Mesothelial cell of epicardium (in vitro differentiated cells): ENCODE measurements at regions not wholly inside any gene's neighbourhood (a gene's known extent, or its start where the extent isn't known, plus 50 kb on each side); places are given as distances from the start of the nearest gene placed in this dataset.

Source experiments
- DNase-seq, 2 experiments: peaks; one replicate each; pipeline ENCODE4 v3.0.0; 2021; ENCODE audit warnings: low spot score in 2 of 2; ENCODE audit not compliant: unreplicated experiment in 2 of 2
- H3K27ac Mint-ChIP-seq: 2 replicates; pipeline ENCODE4 v1.8.0; 2021; ENCODE audit warnings: mixed read lengths
- H3K27me3 Mint-ChIP-seq: 2 replicates; pipeline ENCODE4 v1.8.0; 2021; ENCODE audit warnings: low read depth, mixed read lengths
- H3K36me3 Mint-ChIP-seq: 2 replicates; pipeline ENCODE4 v1.8.0; 2021; ENCODE audit warnings: mixed read lengths
- H3K4me1 Mint-ChIP-seq: 2 replicates; pipeline ENCODE4 v1.8.0; 2021; ENCODE audit warnings: mixed read lengths
- H3K4me3 Mint-ChIP-seq: 2 replicates; pipeline ENCODE4 v1.8.0; 2021; ENCODE audit warnings: mild to moderate bottlenecking, moderate library complexity, mixed read lengths
- H3K9me3 Mint-ChIP-seq: 2 replicates; pipeline ENCODE4 v1.8.0; 2021; ENCODE audit warnings: mixed read lengths
- TF ChIP-seq, protein P1 (sequence below): fragments of 200-600 bp; sonication (generic); IDR thresholded peaks from one replicate; pipeline ENCODE4 v1.5.0; 2021; ENCODE audit warnings: antibody characterized with exemption; ENCODE audit not compliant: unreplicated experiment

GRCh38 chr5:169448826-169449225 is 134.7 kb upstream of the SPDL1 start:
- no peak overlapping the region for H3K4me3 Mint-ChIP-seq
- H3K27me3 Mint-ChIP-seq = peaks cover 8% of the 10 kb centered on the region
- H3K27ac Mint-ChIP-seq = no peak overlapping the region
- H3K4me1 Mint-ChIP-seq = no peaks in the 10 kb centered on the region
- DNase-seq = no peak
- H3K9me3 Mint-ChIP-seq = peaks cover 2% of the 10 kb centered on the region
- no peaks in the 10 kb centered on the region for H3K36me3 Mint-ChIP-seq
- TF ChIP-seq, protein P1, sequence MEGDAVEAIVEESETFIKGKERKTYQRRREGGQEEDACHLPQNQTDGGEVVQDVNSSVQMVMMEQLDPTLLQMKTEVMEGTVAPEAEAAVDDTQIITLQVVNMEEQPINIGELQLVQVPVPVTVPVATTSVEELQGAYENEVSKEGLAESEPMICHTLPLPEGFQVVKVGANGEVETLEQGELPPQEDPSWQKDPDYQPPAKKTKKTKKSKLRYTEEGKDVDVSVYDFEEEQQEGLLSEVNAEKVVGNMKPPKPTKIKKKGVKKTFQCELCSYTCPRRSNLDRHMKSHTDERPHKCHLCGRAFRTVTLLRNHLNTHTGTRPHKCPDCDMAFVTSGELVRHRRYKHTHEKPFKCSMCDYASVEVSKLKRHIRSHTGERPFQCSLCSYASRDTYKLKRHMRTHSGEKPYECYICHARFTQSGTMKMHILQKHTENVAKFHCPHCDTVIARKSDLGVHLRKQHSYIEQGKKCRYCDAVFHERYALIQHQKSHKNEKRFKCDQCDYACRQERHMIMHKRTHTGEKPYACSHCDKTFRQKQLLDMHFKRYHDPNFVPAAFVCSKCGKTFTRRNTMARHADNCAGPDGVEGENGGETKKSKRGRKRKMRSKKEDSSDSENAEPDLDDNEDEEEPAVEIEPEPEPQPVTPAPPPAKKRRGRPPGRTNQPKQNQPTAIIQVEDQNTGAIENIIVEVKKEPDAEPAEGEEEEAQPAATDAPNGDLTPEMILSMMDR = no peak

GRCh38 chr5:169445191-169445590 is 138.4 kb upstream of the SPDL1 start:
- TF ChIP-seq, protein P1 = no peak
- H3K27me3 Mint-ChIP-seq = peaks cover 9% of the 10 kb centered on the region
- no peak overlapping the region for H3K4me3 Mint-ChIP-seq
- no peak overlapping the region for H3K27ac Mint-ChIP-seq
- peaks cover 8% of the 10 kb centered on the region for H3K4me1 Mint-ChIP-seq
- no peak for DNase-seq
- no peaks in the 10 kb centered on the region for H3K36me3 Mint-ChIP-seq
- no peaks in the 10 kb centered on the region for H3K9me3 Mint-ChIP-seq

DNA sequence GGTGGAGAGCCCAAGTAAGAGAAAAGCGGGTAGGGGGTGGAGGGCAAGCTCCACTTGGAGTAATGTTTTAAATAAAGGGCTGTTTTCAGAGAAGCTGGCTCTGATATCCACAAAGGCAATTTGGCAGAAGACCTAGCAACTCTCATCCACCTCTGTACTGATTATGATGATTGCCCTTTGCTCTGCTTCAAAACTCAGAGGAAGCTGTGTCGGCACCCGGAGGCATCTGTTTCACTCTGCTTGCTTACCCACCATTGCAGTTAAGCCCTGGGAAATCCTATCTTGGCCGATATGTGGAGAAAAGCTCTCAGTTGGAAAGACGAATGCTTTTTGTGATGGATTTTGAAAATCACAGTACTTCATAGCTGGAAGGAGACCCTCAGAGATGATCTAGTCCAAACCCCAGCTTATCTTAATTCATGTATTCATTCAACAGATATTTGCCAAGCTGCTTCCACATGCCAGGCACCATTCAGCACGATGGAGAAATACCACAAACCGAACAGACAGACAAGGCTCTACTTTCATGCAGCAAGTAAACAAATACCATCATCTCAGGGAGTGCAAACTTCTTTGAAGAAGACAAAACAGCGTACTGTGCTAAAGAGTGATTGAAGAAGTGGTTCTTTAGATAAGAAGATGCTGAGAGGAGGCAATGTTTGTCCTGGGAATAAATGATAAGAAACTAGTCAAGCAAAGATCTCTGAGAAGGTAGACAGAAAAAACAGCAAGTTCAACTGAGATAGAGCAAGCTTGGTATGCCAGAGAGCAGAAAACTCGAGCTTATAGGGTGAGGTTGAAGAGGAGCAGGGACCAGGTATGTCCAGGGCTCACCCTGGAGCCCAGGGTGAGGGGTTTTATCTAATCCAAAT is 140.4 kb upstream of the SPDL1 start:
- DNase-seq = no peak
- no peaks in the 10 kb centered on the region for H3K36me3 Mint-ChIP-seq
- TF ChIP-seq, protein P1 = no peak
- no peak overlapping the region for H3K27ac Mint-ChIP-seq
- H3K4me1 Mint-ChIP-seq = peaks cover 8% of the 10 kb centered on the region
- H3K27me3 Mint-ChIP-seq = peaks cover 15% of the 10 kb centered on the region
- H3K9me3 Mint-ChIP-seq = no peaks in the 10 kb centered on the region
- H3K4me3 Mint-ChIP-seq = no peak overlapping the region

GRCh38 chr5:169442403-169442874 is 141.1 kb upstream of the SPDL1 start:
- no peak for DNase-seq
- H3K27ac Mint-ChIP-seq = no peak overlapping the region
- no peaks in the 10 kb centered on the region for H3K9me3 Mint-ChIP-seq
- no peak overlapping the region for H3K4me3 Mint-ChIP-seq
- H3K27me3 Mint-ChIP-seq = peaks cover 21% of the 10 kb centered on the region
- TF ChIP-seq, protein P1 = no peak
- peaks cover 8% of the 10 kb centered on the region for H3K4me1 Mint-ChIP-seq
- H3K36me3 Mint-ChIP-seq = no peaks in the 10 kb centered on the region

DNA sequence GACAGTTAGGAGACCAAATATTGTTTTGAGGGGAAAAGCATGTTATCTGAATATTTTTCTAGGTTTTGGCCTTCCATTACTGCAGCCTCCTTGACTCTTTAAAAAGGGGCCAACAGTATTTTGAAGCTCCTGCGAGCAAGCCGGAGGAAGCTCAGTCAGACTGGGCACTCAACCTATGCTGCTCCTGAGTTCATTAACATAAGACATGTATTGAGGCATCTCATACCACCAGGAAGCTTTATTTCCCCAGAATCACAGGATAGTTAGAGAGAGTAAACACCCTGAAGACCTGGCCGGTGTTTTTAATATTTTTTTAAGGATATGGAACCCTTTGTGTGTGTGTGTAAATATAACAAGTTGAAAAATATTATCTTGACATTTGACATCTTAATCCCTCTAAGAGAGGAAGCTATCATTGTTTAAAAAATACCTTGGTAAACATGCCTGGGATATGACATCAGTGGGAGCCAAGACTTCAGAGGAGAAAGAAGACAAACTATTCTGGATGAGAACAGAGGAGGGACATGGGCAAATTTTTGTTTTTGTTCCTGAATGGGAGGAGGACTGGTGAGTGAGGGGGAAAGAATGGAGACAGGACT is 139.3 kb upstream of the SLIT3 start:
- DNase-seq = no peak
- TF ChIP-seq, protein P1 = no peak
- Mint-ChIP-seq H3K27me3 (peaks cover 25% of the 10 kb centered on the region), H3K4me1 (peaks cover 8% of the 10 kb centered on the region), H3K9me3 (no peaks in the 10 kb centered on the region), H3K4me3 (no peak overlapping the region), H3K27ac (no peak overlapping the region), H3K36me3 (no peaks in the 10 kb centered on the region)
